CD4-positive, alpha-beta T cell (primary cell): ENCODE measurements at regions not wholly inside any gene's neighbourhood (a gene's known extent, or its start where the extent isn't known, plus 50 kb on each side); places are given as distances from the start of the nearest gene placed in this dataset.

ENCODE experiments used
- ATAC-seq: fragments of 200-7000 bp; cut with Tn5 transposase; one replicate; pipeline ENCODE4 v1.10.0; 2022; ENCODE audit warnings: mild to moderate bottlenecking; ENCODE audit not compliant: poor library complexity
- CTCF ChIA-PET: fragments of 350-600 bp; sonication (Branson Sonifier 250); formaldehyde crosslinking; loops from one replicate; lab custom pipeline; 2021; ENCODE audit warnings: antibody characterized with exemption, inconsistent platforms; lab: Charles Lee
- POLR2A ChIA-PET: fragments of 350-600 bp; sonication (Branson Sonifier 250); formaldehyde crosslinking; loops from one replicate; lab custom pipeline; 2021; ENCODE audit warnings: antibody characterized with exemption, inconsistent platforms; lab: Charles Lee
- DNase-seq, 14 experiments: peaks; one replicate each; pipeline ENCODE4 v3.0.0-alpha.2; 2013 to 2020; ENCODE audit warnings: mixed read lengths in 2 of 14
- H3K27ac ChIP-seq, 2 donors: one replicate each; pipeline versions ENCODE4 v1.5.1 to v1.7.0; 2013; ENCODE audit warnings: low read length in 2 of 2, low read depth in 1 of 2, mild to moderate bottlenecking in 1 of 2
- H3K27me3 ChIP-seq, 2 experiments: 1 replicate in 1 of 2; 2 replicates in 1 of 2; pipeline versions ENCODE4 v1.6.1 to v1.7.0; 2013; ENCODE audit warnings: low read length in 2 of 2, control low read depth in 1 of 2, mild to moderate bottlenecking in 1 of 2, moderate library complexity in 1 of 2; ENCODE audit not compliant: insufficient read depth in 2 of 2, control insufficient read depth in 1 of 2
- H3K36me3 ChIP-seq: one replicate; pipeline ENCODE4 v1.6.1; 2013; ENCODE audit warnings: low read length, control low read depth; ENCODE audit not compliant: insufficient read depth
- H3K4me1 ChIP-seq: one replicate; pipeline ENCODE4 v1.6.1; 2013; ENCODE audit warnings: low read length, control low read depth; ENCODE audit not compliant: insufficient read depth
- H3K4me3 ChIP-seq: one replicate; pipeline ENCODE4 v1.5.1; 2013; ENCODE audit warnings: mild to moderate bottlenecking, low read length, moderate library complexity
- H3K9me3 ChIP-seq, 2 experiments: 1 replicate in 1 of 2; 2 replicates in 1 of 2; pipeline versions ENCODE4 v1.6.1 to v1.7.0; 2013; ENCODE audit warnings: low read length in 2 of 2, mild to moderate bottlenecking in 2 of 2, control low read depth in 1 of 2, moderate library complexity in 1 of 2; ENCODE audit not compliant: control insufficient read depth in 1 of 2, insufficient read depth in 1 of 2
- H3K27ac Mint-ChIP-seq: one replicate; pipeline ENCODE4 v1.8.0; 2020; ENCODE audit warnings: mixed read lengths
- H3K27me3 Mint-ChIP-seq: one replicate; pipeline ENCODE4 v1.8.0; 2021; ENCODE audit warnings: mixed read lengths
- H3K36me3 Mint-ChIP-seq: one replicate; pipeline ENCODE4 v1.8.0; 2021; ENCODE audit warnings: low read depth, mixed read lengths
- H3K4me1 Mint-ChIP-seq: one replicate; pipeline ENCODE4 v1.8.0; 2021; ENCODE audit warnings: low read depth, mixed read lengths
- H3K4me3 Mint-ChIP-seq: one replicate; pipeline ENCODE4 v1.8.0; 2020; ENCODE audit warnings: mild to moderate bottlenecking, mixed read lengths
- H3K9me3 Mint-ChIP-seq: one replicate; pipeline ENCODE4 v1.8.0; 2020; ENCODE audit warnings: mixed read lengths
- intact Hi-C, 2 experiments: fragments of 100-400 bp; cut with DNase I in 1 of 2; cut with micrococcal nuclease in 1 of 2; formaldehyde crosslinking; loops; one replicate each; pipeline versions ENCODE4 v1.15.1 to v1.9.0; 2023 to 2025; cut with DNase I, micrococcal nuclease
- TF ChIP-seq, protein P1 (sequence below): fragments of 200-600 bp; IDR thresholded peaks from one replicate; pipeline ENCODE4 v1.8.0; 2022; ENCODE audit warnings: antibody characterized with exemption, mild to moderate bottlenecking

DNA sequence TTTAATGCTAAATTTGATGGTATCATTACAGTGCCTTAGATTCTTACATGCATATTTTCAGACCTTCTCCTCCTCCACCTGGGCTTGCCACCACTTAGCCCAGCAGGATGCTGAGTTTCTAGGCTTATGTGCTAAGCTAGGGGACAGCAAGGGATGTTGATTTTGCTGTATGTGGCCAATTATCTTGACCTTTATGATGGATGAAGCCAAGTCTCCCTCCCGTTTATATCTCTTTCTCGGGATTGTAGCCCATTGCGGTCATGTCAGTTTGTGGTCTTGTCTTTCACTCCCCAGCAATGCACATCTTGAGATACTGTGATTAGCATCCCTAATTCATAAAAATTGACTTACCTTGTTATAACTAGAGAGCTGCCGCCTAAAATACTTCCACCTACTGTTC lies 278.7 kb upstream of the SOX2 start:
- H3K27me3 ChIP-seq = no peaks in the 10 kb centered on the region
- ATAC-seq (no peak), DNase-seq (no peak)
- peaks cover 18% of the 10 kb centered on the region for H3K9me3 Mint-ChIP-seq
- H3K36me3 Mint-ChIP-seq = no peaks in the 10 kb centered on the region
- POLR2A ChIA-PET = no interaction called here
- intact Hi-C loops = no loop called here
- CTCF ChIA-PET = no interaction called here
- H3K36me3 ChIP-seq = no peaks in the 10 kb centered on the region
- peaks cover 3 to 18% of the 10 kb centered on the region in 2 experiments for H3K9me3 ChIP-seq
- TF ChIP-seq, protein P1, sequence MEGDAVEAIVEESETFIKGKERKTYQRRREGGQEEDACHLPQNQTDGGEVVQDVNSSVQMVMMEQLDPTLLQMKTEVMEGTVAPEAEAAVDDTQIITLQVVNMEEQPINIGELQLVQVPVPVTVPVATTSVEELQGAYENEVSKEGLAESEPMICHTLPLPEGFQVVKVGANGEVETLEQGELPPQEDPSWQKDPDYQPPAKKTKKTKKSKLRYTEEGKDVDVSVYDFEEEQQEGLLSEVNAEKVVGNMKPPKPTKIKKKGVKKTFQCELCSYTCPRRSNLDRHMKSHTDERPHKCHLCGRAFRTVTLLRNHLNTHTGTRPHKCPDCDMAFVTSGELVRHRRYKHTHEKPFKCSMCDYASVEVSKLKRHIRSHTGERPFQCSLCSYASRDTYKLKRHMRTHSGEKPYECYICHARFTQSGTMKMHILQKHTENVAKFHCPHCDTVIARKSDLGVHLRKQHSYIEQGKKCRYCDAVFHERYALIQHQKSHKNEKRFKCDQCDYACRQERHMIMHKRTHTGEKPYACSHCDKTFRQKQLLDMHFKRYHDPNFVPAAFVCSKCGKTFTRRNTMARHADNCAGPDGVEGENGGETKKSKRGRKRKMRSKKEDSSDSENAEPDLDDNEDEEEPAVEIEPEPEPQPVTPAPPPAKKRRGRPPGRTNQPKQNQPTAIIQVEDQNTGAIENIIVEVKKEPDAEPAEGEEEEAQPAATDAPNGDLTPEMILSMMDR = no peak
- H3K27ac Mint-ChIP-seq = no peak overlapping the region
- no peak overlapping the region for H3K27ac ChIP-seq
- no peaks in the 10 kb centered on the region for H3K4me1 ChIP-seq
- no peak overlapping the region for H3K4me3 Mint-ChIP-seq
- no peaks in the 10 kb centered on the region for H3K4me1 Mint-ChIP-seq
- no peak overlapping the region for H3K4me3 ChIP-seq
- no peaks in the 10 kb centered on the region for H3K27me3 Mint-ChIP-seq

DNA sequence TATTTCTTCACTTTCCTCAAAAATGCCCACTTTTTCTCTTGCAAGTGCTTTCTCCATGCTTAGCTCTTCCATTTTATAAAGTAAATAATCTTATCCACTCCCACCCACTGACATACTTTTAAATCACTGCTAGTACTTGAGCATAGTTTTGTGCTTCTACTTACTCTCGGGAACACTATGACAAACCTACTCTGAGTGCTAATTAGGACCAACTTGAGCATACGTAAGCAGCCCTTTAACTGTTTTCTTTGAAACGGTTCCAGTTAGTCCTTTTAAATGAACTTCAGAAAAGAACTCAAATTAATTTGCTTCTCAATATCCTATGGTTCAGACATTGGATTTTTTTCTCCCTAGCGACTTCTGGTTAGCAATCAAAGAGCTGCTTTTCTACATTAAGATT lies 280.0 kb upstream of the SOX2 start:
- no peak for ATAC-seq
- H3K9me3 Mint-ChIP-seq = peaks cover 19% of the 10 kb centered on the region
- no peak overlapping the region for H3K4me3 Mint-ChIP-seq
- no peaks in the 10 kb centered on the region for H3K4me1 Mint-ChIP-seq
- ChIA-PET POLR2A (no interaction called here), CTCF (no interaction called here)
- intact Hi-C loops = no loop called here
- Histone ChIP-seq H3K36me3 (no peaks in the 10 kb centered on the region), H3K27ac (no peak overlapping the region), H3K4me1 (no peaks in the 10 kb centered on the region), H3K4me3 (no peak overlapping the region), H3K9me3 (peaks cover 7 to 18% of the 10 kb centered on the region in 2 experiments), H3K27me3 (no peaks in the 10 kb centered on the region)
- DNase-seq = no peak
- H3K27me3 Mint-ChIP-seq = no peaks in the 10 kb centered on the region
- TF ChIP-seq, protein P1 = no peak
- no peak overlapping the region for H3K27ac Mint-ChIP-seq
- H3K36me3 Mint-ChIP-seq = no peaks in the 10 kb centered on the region

DNA sequence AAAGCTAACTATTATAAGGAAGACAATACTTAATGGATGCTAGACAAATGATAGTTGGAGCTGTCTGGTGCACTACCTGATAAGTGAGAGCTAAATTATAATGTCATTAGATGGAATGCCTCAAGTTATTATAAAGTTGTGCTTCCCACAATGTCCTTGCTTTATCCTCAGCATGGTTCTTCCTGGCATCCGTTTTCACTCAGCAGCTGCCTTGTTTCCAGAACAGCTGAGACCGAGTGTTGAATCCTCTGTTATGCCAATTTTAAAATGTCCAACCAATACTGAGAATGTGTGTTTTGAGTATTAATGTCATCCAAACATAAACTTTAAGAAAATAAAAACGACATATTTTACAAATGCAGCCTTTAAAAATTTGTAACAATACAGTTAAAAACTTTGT lies 286.7 kb upstream of the SOX2 start:
- ChIA-PET POLR2A (no interaction called here), CTCF (no interaction called here)
- Histone ChIP-seq H3K9me3 (peaks cover 3 to 4% of the 10 kb centered on the region in 2 experiments), H3K4me1 (no peaks in the 10 kb centered on the region), H3K36me3 (no peaks in the 10 kb centered on the region), H3K4me3 (no peak overlapping the region), H3K27me3 (no peaks in the 10 kb centered on the region), H3K27ac (no peak overlapping the region)
- intact Hi-C loops = no loop called here
- TF ChIP-seq, protein P1 = no peak
- no peak for DNase-seq
- Mint-ChIP-seq H3K27ac (no peak overlapping the region), H3K9me3 (peaks cover 12% of the 10 kb centered on the region), H3K4me3 (no peak overlapping the region), H3K4me1 (no peaks in the 10 kb centered on the region), H3K27me3 (no peaks in the 10 kb centered on the region), H3K36me3 (no peaks in the 10 kb centered on the region)
- no peak for ATAC-seq
